GM21447 (cell line): ENCODE measurements at regions not wholly inside any gene's neighbourhood (a gene's known extent, or its start where the extent isn't known, plus 50 kb on each side); places are given as distances from the start of the nearest gene placed in this dataset.

Experiments used
- ATAC-seq: cut with Tn5 transposase; IDR thresholded peaks from one replicate; pipeline ENCODE4 v1.9.1; 2021; ENCODE audit not compliant: unreplicated experiment

DNA sequence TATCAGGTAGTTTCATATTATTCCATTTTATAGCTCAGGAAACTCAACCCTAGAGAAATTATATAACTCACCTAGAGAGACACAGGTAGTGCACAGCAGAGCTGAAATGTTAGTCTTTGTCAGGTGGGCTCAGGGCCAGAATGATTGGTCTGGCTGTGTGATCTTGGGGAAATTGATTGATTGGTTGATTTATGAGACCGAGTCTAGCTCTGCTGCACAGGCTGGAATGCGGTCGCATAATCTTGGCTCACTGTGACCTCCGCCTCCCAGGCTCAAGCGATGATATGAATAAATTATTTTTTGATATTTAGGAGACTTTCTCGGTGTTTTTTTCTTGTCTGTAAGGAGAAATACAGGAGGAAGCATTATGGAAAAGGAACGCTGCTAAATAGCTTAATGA is 239.9 kb upstream of the SLC10A2 start:
- ATAC-seq, result no peak

DNA sequence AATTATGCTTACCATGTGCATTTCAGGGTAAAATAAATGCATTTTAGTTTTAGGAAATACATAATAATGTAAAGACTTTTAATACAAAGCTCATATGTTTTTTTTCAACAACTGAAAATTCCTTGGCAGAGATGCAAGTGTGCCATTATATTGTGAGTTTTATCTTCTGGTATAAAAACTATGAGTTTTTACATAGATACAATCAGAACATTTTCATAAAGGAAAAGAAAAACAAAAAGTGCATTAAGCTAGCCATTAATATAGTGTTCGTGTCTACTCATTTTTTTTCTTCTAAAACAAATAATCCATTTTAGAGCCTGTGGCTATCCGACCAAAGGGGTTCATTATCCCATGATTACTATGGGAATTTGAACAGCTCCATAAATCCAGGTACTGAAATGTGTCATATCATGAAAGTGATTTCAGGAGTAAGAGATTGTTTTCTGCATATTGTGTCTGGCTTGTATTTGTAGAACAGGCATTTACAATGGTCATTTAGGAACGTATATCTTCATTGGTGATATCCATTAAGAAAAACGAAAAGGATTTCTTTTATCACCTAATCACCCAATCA is 236.9 kb upstream of the SLC10A2 start:
- ATAC-seq, result no peak

DNA sequence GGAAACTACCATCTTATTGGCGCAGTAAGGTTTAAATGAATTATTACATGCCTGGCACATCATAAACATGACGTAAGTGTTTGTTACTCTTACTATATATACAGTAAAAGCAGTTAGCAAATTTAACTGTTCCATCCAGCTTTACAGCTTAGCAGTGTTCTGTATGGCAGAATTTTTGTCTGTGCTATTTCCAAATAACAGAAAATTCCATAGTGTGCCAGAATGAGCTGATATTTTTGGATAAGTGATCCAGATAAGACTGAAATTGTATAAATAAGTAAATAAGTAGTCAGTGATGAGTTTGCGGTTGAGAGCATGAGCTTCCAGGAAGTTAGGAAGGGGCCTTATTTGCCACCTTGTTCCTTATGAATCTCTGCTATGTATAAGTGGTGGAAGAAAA is 236.5 kb upstream of the SLC10A2 start:
- no peak for ATAC-seq

DNA sequence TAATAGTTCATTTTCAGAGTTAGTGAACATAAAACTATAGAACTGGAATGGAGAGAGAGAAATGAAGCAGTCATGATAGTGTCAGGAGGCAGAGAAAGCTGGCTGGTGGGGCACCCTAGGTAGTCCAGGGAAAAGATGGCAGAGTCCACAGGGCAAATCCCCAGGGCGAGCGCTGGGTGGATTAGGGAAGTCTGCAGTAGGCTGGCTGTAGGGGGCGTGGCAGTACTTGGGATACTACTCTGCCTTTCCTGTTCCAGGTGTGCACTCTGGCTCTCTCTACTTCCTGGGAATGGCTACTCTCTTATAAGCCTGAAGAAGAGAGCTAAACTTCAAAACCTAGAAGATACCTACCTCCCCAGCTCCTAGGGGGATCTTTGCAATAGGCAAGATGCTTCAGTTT is 232.9 kb upstream of the SLC10A2 start:
- no peak for ATAC-seq

DNA sequence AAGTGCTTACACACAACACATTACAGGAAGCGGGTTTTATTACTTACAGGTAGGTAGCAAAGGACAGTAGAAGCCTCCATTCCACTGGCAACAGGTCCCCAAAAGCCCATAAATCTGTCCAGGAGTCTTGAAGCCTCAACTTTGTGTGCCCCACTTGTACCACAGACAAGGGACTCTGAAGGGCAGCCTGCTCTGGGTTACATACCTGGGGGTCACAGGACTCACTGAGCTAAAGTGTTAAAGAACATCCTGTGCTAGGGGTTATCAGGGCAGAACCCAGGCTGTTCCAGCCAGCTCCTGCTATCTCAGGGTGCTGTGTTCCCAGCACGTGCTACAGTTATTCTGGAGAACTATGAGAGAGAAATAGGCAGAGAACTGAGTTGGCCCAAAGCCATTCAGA is 230.9 kb upstream of the SLC10A2 start:
- no peak for ATAC-seq

DNA sequence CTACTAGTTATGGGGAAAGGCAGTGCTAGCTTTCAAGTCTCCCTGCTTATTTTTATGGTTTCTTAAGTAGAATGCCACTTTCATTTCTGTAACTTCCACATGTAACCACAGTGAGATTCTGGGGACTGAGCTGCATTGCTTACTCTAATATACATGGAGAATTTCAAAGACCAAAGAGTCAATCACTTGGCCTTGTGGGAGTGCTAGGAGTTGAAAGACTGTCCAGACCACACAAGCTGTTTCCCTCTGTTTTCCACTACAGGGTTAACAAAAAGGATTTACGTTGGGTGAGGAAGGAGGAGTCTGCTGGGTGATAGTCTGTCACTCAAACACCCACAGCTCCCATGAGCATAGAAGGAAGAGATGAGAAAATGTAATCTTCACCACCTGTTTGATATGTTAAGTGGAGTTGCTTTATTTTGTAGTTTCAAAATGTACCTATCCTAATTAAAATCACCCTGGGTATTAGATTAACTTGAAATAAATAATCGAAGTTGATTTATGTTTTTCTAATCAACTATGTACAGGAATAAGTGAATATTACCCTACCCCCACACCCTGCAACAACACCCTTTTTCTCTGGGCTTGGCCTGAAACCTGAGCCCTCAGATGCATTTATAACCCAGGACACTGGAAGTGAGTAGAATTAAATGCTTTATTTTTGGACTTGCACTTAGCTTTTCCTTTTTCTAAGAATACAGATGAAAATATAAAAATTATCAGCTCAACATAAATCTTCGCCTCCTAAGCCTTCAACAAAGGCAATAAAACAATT is 225.8 kb upstream of the SLC10A2 start:
- ATAC-seq, result peak; percentile 49

DNA sequence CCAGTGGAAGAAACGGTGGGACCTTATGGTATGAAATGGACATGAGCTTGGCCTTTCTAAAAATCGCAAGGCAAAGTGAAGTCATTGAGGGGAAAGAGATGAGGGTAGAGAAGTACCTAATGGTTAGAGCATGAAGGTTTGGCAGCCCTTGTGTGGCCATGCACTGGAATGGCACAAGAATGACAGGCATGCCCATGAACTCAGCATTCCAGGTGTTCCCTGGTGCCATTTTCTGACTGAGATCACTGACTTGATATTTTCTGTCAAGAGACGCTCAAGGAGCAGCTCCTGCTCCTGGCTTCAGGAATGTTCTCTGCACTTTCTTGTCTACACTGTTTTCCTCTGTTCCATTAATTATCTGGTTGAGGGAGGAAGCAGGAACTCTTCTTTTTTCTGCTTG is 225.0 kb upstream of the SLC10A2 start:
- no peak for ATAC-seq

DNA sequence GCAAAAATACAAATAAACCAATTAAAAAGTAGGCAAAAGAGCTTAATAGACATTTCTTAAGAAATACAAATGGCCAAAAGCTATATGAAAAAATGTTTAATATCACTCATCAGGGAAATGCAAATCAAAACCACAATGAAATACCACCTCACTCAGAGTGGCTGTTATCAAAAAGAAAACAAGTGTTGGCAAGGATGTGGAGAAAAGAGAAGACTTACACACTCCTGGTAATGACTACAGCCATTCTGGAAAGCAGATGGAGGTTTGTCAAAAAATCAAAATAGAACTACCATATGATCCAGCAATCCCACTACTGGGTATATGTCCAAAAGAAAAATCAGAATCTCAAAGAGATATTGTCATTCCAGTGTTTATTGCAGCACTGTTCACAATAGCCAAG is 223.5 kb upstream of the SLC10A2 start:
- ATAC-seq, result no peak

DNA sequence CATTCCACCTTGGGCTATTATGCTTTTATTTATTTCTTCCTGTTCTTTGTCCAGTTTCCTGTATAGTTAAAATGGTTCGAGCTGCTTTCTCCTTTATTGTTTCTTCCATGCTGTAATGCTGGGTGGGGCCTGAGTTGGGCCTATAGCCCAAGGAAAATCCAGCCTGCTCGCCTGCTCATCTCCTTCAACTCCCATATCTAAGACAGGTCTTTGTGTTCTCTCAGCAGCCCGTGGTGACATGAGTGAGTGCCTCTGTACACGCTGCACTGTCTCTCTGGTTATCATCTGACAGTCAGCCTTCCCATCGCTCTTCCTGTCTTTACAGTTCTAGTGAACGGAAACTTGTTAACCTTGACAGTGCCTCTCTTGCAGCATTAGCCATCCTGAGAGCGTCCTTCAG is 221.9 kb upstream of the SLC10A2 start:
- ATAC-seq, result no peak

DNA sequence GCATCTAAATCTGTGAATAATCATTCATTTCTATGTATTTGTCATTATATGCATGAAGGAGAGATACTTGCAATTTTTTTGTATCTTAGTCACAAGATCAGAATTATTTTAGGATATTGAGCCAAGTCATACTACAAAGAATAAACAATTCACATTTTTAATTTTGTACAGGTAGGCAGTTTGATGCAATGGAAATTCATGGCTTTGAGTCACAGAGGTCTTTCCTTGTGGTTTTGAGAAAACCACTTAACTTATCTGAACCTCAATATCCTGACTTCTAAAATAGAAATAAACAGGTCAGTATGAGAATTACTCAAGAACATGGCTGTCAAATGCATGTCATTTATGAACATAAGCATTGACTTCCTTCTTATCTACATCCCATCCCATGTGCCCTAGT is 221.4 kb upstream of the SLC10A2 start:
- no peak for ATAC-seq

DNA sequence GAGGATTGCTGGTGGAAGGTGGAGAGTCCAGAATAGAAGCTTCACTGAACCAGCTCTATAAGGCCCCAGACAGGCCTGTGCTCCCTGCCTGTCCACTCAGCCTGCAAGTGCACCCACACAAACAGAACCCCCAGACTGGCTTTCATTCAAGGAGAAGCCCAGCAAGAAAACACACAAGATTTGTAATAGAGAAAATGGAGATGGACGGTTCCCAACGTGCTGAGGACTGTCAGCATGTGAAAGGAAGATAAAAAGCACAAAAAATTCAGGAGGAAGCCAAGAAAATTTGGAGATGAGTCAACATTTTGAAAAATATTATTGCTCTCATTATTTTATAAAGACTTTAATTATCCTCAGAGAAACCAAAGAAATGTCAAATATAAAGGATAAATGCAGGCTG is 218.2 kb upstream of the SLC10A2 start:
- no peak for ATAC-seq

DNA sequence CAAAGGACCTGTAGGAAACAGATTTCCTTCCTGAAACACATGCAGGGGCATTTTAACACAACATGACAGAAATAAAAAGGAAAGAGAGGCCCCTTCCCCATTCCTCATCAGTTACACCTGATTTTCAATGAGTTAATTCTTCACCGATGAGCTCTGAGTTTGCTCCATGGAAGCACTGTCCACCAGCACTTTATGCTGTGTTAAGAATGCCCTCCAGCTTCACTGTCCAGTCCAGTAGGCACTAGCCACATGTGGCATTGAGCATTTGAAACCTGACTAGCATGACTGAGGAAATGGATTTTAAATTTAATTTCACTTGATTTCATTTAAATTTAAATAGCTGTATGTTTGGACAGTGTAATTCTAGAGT is 217.2 kb upstream of the SLC10A2 start:
- no peak for ATAC-seq

DNA sequence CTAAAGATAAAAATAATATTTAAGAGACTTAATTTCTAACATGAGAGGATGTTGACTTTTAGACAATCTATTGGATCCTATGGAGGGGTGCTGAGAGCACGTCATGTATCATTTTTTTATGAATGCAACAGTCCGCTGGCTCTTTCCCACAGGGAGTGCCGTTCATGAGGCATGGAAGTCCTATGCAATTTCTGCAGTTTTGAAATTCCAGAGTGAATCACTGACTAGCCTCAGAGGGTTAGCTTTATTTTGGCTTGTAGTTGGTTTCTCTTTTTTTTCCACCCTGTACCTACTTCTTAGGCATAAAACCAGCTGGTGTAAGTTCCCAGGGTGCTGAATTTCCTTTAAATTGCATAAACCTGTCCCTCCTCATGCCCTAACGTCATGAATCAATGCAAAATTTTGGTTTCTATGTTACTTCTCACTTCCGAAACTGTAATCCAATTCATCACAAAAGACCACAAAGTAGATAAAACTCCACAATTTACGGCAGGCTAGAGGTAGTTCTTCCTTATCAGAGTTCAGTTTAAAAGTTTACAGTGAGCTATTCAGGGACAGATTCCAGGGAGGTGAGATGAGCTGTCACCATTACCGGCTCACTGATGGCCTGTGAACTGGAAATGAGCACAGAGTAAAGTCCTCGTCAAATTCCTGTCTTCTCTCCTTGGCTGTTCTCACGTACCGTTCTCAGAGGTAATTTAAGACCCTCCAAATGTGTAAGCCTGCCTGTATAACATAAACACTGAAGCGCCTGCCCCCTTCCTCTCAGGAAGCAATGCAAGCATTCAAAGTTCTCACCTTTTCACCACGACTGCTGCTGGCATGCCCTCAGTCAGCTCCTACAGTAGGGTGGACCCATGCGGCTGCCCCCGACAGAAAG is 216.6 kb upstream of the SLC10A2 start:
- peak; percentile 49 for ATAC-seq

DNA sequence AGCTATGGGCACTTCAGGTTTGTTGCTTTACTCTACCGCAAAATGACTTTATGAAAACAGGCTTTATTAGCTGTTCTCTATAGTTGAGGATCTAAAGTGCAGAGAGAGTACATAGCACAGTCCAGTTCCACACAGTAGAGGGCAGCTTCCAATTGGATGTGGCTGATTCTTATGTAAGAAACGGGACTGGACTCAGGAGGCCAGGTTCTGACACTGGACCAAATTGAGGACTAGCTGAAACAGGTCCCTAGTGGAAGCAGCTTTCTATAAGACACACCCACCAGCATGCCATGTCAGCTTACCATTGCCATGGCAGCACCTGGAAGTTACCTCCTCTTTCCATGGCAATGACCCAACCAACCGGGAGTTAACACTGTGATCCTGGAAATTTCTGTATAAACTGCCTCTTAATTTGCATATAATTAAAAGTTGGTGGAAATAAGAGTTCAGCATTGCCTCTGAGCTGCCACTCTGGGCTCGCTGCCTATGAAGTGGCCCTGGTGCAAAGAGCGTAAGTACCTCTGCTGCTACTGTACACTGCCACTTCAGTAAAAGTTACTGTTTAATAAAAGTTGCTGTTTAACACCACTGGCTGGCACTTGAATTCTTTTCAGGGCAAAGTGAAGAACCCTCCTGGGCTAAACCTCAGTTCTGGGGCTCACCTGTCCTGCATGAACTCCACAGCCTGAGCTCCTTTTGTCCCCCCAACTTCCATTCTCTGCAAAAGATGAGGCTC is 211.9 kb upstream of the SLC10A2 start:
- no peak for ATAC-seq

DNA sequence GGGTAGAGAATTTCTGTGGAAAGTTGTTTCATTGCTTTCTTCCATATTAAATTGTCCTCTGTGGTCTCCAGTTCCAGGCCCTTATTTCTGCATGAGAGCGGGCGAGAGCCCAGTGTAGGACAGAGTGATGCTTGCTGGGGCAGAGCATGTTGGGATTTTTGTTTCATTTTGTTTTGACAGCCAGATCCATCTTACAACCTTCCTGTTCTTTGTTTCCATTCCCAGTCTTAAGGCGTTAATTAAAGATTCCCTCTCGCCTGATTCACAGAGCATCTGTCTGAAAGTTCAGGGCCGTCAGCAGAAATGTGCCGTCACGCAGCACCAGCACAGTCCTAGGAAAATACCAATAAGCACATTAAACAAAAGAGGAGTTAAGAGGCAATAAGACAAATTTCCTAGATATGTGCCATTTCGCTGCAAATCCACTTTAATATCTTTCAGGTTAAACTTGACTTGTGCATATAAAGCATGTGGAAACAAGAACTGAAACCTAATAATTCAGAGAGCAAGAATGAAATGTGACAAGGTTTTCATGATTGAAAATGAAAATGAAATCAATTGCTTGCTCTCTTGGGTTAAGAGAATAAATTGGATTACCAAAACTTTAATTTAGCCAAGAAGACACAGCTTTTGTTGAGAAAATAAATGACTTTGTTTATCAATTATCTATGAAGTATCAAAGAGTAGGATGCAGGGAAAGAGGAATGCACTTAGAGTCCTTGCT is 210.7 kb upstream of the SLC10A2 start:
- ATAC-seq, result peak; percentile 96

DNA sequence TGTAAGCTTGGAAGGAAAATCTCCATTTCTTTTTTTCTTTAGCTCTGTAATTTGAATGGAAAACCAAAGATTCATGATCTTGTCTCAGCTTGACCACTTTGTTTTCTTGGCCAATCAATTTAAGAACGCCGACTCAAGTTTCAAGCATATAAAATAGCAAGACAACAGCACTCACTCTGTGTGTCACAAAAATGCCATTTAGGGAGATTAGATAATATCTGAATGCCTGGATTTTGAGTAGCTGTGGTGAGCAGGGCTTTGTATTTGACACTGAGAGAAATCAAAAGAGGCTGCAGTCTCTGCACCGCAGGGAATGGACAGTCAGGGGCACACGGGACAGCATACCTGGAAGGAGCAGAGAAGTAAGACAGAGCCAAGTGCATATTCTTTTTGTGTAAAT is 209.5 kb upstream of the SLC10A2 start:
- ATAC-seq, result no peak

DNA sequence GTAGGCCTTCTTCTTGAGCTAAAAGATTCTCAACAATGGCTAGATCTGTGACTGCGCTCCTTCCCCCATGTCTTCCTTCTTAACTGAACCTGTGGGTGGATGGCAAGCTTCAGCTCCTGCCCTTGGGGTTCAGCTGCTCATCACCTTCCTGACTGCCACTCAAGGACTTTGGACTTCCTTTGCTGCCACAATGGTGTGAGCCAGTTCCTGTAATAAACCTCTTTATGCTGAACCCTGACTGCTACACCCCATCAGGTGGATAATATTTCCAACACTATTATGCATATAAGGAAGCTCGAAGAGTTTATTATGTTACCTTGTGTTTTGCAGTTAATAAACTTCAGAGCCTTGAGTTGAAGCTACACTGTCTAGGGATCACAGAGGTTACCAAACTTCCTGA is 208.9 kb upstream of the SLC10A2 start:
- ATAC-seq, result no peak

DNA sequence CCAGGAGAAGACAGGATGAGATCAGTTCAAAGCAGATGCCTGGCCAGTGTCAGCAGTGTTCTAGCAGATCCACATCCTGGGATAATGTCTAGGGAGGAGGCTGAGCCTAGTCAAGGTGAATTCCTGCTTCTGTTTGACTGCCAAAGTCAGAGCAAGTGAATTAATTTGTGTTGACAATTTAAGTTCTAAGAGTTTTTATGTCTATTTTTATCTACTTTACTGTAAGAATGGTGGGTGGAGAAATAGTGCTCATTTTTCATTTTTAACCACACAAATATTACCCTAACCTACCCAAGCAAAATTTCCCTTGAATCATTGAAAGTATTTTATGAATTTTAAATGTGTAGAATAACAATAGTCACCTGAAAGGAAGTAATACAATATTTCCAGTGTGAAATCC is 207.6 kb upstream of the SLC10A2 start:
- no peak for ATAC-seq

DNA sequence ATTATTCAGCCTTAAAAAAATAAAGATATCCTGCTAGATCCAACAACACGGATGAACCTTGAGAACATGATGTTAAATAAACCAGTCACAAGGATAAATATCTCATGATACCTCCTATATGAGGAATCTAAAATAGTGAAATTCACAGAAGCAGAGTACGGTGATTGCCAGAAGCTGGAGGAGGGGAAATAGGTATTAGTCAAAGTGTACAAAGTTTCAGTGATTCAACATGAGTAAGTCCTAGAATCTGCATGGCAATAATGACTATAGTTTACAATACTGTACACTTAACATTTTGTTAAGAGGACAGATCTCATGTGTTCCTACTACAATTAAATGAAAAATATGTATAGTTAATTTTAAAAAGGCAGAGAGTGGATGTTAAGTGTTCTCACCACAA is 206.6 kb upstream of the SLC10A2 start:
- no peak for ATAC-seq

DNA sequence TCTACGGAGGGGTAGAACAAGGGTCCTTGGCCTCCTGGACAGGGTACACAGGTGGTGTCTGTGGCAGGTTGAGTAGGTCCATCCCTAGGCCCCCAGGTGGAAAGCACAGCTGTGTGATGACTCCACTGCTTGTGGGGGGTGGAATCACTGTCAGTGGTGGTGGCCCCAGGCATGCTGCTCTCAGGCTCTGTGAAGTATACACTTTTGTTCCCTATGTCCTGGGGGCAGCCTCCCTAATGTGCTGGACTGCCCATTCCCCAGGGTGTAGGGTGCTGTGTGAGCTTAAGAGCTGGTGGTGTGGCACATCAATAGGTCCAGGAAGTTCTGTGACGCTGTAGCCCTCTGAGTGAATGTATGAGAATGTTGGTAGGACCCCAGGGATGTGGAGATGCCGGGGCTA is 197.2 kb upstream of the SLC10A2 start:
- no peak for ATAC-seq
